ENCODE measurements at regions not wholly inside any gene's neighbourhood (a gene's known extent, or its start where the extent isn't known, plus 50 kb on each side); places are given as distances from the start of the nearest gene placed in this dataset.

- ChIA-PET POLR2A (ENCODE audit: unreplicated experiment) (no interaction called here), CTCF (interaction anchor here (0.8 kb wide), 1 partner anchor 10 kb away, joined by 3 read pairs; no protein-coding TSS in a partner anchor)
Observed at GRCh38 chr12:4176168-4176567, 97.4 kb upstream of the CCND2 start.

More at GRCh38 chr12:4176168-4176567, 97.4 kb upstream of the CCND2 start:
- in situ Hi-C loops (cut with MboI; ENCODE audit: low sequenced_read_pairs): no loop called here
- no peak overlapping the region for H3K14ac ChIP-seq (replicated peaks; ENCODE audit: low read depth, low read length)
- H2AK5ac ChIP-seq (ENCODE audit: low read depth, low read length): no peak overlapping the region
- no peaks in the 10 kb centered on the region for H3K36me3 ChIP-seq (ENCODE audit: control insufficient read depth, insufficient read depth, low read length)
- no peak overlapping the region for H3K27ac ChIP-seq (ENCODE audit: insufficient read depth, low read length)
- H2AK9ac ChIP-seq (replicated peaks; ENCODE audit: low read depth, low read length, poor library complexity): no peak overlapping the region
- no peaks in the 10 kb centered on the region for H4K20me1 ChIP-seq (ENCODE audit: insufficient read depth, low read length)
- no peak overlapping the region for H4K8ac ChIP-seq (ENCODE audit: low read depth in 2 of 2, low read length in 2 of 2)
- H2BK5ac ChIP-seq (ENCODE audit: low read depth, low read length, poor library complexity, severe bottlenecking): no peak overlapping the region
- TF ChIP-seq, protein P1, sequence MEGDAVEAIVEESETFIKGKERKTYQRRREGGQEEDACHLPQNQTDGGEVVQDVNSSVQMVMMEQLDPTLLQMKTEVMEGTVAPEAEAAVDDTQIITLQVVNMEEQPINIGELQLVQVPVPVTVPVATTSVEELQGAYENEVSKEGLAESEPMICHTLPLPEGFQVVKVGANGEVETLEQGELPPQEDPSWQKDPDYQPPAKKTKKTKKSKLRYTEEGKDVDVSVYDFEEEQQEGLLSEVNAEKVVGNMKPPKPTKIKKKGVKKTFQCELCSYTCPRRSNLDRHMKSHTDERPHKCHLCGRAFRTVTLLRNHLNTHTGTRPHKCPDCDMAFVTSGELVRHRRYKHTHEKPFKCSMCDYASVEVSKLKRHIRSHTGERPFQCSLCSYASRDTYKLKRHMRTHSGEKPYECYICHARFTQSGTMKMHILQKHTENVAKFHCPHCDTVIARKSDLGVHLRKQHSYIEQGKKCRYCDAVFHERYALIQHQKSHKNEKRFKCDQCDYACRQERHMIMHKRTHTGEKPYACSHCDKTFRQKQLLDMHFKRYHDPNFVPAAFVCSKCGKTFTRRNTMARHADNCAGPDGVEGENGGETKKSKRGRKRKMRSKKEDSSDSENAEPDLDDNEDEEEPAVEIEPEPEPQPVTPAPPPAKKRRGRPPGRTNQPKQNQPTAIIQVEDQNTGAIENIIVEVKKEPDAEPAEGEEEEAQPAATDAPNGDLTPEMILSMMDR (conservative IDR thresholded peaks at IDR 0.05; ENCODE audit: low read depth, low read length): no peak
- TF ChIP-seq POLR2A (IDR thresholded peaks at IDR 0.05; ENCODE audit: low read depth, low read length) (no peak), CHD1 (IDR thresholded peaks at IDR 0.05; ENCODE audit: low read depth, low read length) (no peak), NFE2L2 (IDR thresholded peaks at IDR 0.05; ENCODE audit: low read depth, low read length) (no peak), RAD21 (IDR thresholded peaks at IDR 0.05; ENCODE audit: low read length) (no peak), FOS (IDR thresholded peaks at IDR 0.05; ENCODE audit: low read depth, low read length) (no peak), MXI1 (IDR thresholded peaks at IDR 0.05; ENCODE audit: borderline replicate concordance, low read depth, low read length) (no peak), SMC3 (IDR thresholded peaks at IDR 0.05; ENCODE audit: low read depth, low read length) (no peak), BHLHE40 (IDR thresholded peaks at IDR 0.05; ENCODE audit: low read depth, low read length) (no peak), RFX5 (IDR thresholded peaks at IDR 0.05; ENCODE audit: low read depth, low read length) (no peak), USF2 (IDR thresholded peaks at IDR 0.05; ENCODE audit: low read depth, low read length) (no peak), CEBPB (IDR thresholded peaks at IDR 0.05; ENCODE audit: low read depth, low read length) (no peak), MAZ (IDR thresholded peaks at IDR 0.05; ENCODE audit: borderline replicate concordance, low read depth, low read length) (no peak), RCOR1 (IDR thresholded peaks at IDR 0.05; ENCODE audit: insufficient replicate concordance, low read length) (no peak)
- TF ChIP-seq, protein P2, sequence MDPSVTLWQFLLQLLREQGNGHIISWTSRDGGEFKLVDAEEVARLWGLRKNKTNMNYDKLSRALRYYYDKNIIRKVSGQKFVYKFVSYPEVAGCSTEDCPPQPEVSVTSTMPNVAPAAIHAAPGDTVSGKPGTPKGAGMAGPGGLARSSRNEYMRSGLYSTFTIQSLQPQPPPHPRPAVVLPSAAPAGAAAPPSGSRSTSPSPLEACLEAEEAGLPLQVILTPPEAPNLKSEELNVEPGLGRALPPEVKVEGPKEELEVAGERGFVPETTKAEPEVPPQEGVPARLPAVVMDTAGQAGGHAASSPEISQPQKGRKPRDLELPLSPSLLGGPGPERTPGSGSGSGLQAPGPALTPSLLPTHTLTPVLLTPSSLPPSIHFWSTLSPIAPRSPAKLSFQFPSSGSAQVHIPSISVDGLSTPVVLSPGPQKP (IDR thresholded peaks at IDR 0.05; ENCODE audit: borderline replicate concordance, low read depth, low read length): no peak
- H3K4ac ChIP-seq (ENCODE audit: low read depth, low read length): no peak overlapping the region
- H3K23ac ChIP-seq (ENCODE audit: low read depth, low read length): no peak overlapping the region
- H2BK15ac ChIP-seq (ENCODE audit: low read depth, low read length): no peak overlapping the region
- H3K9me3 ChIP-seq (ENCODE audit: control insufficient read depth, insufficient read depth, low read length): no peaks in the 10 kb centered on the region
- dilution Hi-C loops (cut with HindIII; ENCODE audit: low sequenced_read_pairs, unreplicated experiment): no loop called here
- H4K5ac ChIP-seq (ENCODE audit: low read depth, low read length): no peak overlapping the region
- intact Hi-C loops (cut with micrococcal nuclease): no loop called here
- no peak for DNase-seq
- no TSS peak for BruUV-seq (replicated peaks)
- H3K4me1 ChIP-seq (ENCODE audit: control insufficient read depth, insufficient read depth, low read length): no peaks in the 10 kb centered on the region
- ATAC-seq (ENCODE audit: low read depth): no peak
- H2BK20ac ChIP-seq (ENCODE audit: low read depth, low read length): no peak overlapping the region
- peaks cover 2% of the 10 kb centered on the region; the same call in 1 of the 2 replicates for H3K27me3 ChIP-seq (ENCODE audit: control insufficient read depth, insufficient read depth, low read length)
- H3K4me2 ChIP-seq (ENCODE audit: low read depth, low read length): no peak overlapping the region
- H3K18ac ChIP-seq (ENCODE audit: low read depth, low read length): no peak overlapping the region
- H3K4me3 ChIP-seq (ENCODE audit: insufficient read depth, low read depth, low read length): no peak overlapping the region
- H3K79me1 ChIP-seq (ENCODE audit: low read depth in 1 of 2, low read length in 2 of 2): no peaks in the 10 kb centered on the region
- H2AFZ ChIP-seq (replicated peaks; ENCODE audit: low read length, poor library complexity): no peak overlapping the region
- H4K91ac ChIP-seq (ENCODE audit: insufficient read depth, low read depth, low read length): no peak overlapping the region
- no peak overlapping the region for H3K9ac ChIP-seq (ENCODE audit: low read depth, low read length)
- H3K56ac ChIP-seq (ENCODE audit: extremely low read depth, insufficient read depth, low read length): no peak overlapping the region
- no peak overlapping the region for H2BK120ac ChIP-seq (ENCODE audit: low read depth, low read length)
- H3K9me1 ChIP-seq (ENCODE audit: insufficient read depth, low read length): no peaks in the 10 kb centered on the region

Measured in IMR-90 (cell line).